ENCODE measurements at regions not wholly inside any gene's neighbourhood (a gene's known extent, or its start where the extent isn't known, plus 50 kb on each side); places are given as distances from the start of the nearest gene placed in this dataset.

GRCh38 chr11:23957314-23957713 lies 539.5 kb upstream of the LUZP2 start:
- TF ChIP-seq CTCF (IDR thresholded peaks at IDR 0.05) (no peak), POLR2A (IDR thresholded peaks at IDR 0.05) (no peak)
- no peak overlapping the region for H3K4me3 ChIP-seq (ENCODE audit: low read depth, poor library complexity, severe bottlenecking)
- WGBS, 2 donors: 83 to 87% methylated on average over 4 of the region's 4 CpGs
- intact Hi-C loops (cut with DNase I; ENCODE audit: low total_unique reads): no loop called here
- no peak for DNase-seq (ENCODE audit: low spot score in 2 of 2)

- intact Hi-C loops (cut with DNase I; ENCODE audit: low total_unique reads): no loop called here
- H3K4me3 ChIP-seq (ENCODE audit: low read depth, poor library complexity, severe bottlenecking): no peak overlapping the region
- DNase-seq (ENCODE audit: low spot score in 2 of 2): no peak
- no peak for TF ChIP-seq POLR2A (IDR thresholded peaks at IDR 0.05)
- TF ChIP-seq CTCF (IDR thresholded peaks at IDR 0.05): no peak
- WGBS, 2 donors: 52 to 56% methylated on average over 3 of the region's 3 CpGs
Measured at GRCh38 chr11:23959462-23959861, 537.4 kb upstream of the LUZP2 start.

- WGBS, 2 donors: 86 to 89% methylated on average over 17 to 20 of the region's 20 CpGs
- DNase-seq (ENCODE audit: low spot score in 2 of 2): no peak
- intact Hi-C loops (cut with DNase I; ENCODE audit: low total_unique reads): no loop called here
Measured at GRCh38 chr11:23961503-23962338, 535.1 kb upstream of the LUZP2 start.

GRCh38 chr11:23973244-23973643 lies 523.6 kb upstream of the LUZP2 start:
- WGBS, 2 donors: 74 to 81% methylated on average over 2 of the region's 2 CpGs
- TF ChIP-seq POLR2A (IDR thresholded peaks at IDR 0.05) (no peak), CTCF (IDR thresholded peaks at IDR 0.05) (no peak)
- DNase-seq (ENCODE audit: low spot score in 2 of 2): no peak
- no peak overlapping the region for H3K4me3 ChIP-seq (ENCODE audit: low read depth, poor library complexity, severe bottlenecking)
- intact Hi-C loops (cut with DNase I; ENCODE audit: low total_unique reads): no loop called here

More at GRCh38 chr11:23961503-23962338, 535.1 kb upstream of the LUZP2 start:
- no peak overlapping the region for H3K4me3 ChIP-seq (ENCODE audit: low read depth, poor library complexity, severe bottlenecking)
- TF ChIP-seq POLR2A (IDR thresholded peaks at IDR 0.05): no peak
- no peak for TF ChIP-seq CTCF (IDR thresholded peaks at IDR 0.05)

GRCh38 chr11:23974051-23974450 lies 522.8 kb upstream of the LUZP2 start:
- 43 to 46% methylated on average over 3 of the region's 3 CpGs for WGBS, 2 donors
- no peak for TF ChIP-seq CTCF (IDR thresholded peaks at IDR 0.05)
- no peak for DNase-seq (ENCODE audit: low spot score in 2 of 2)
- no peak overlapping the region for H3K4me3 ChIP-seq (ENCODE audit: low read depth, poor library complexity, severe bottlenecking)
- intact Hi-C loops (cut with DNase I; ENCODE audit: low total_unique reads): no loop called here

- no peak for TF ChIP-seq POLR2A (IDR thresholded peaks at IDR 0.05)
- TF ChIP-seq CTCF (IDR thresholded peaks at IDR 0.05): no peak
- intact Hi-C loops (cut with DNase I; ENCODE audit: low total_unique reads): no loop called here
- H3K4me3 ChIP-seq (ENCODE audit: low read depth, poor library complexity, severe bottlenecking): no peak overlapping the region
- no peak for DNase-seq (ENCODE audit: low spot score in 2 of 2)
Measured at GRCh38 chr11:23974601-23975000, 522.3 kb upstream of the LUZP2 start.
